Fibroblast of skin of right biceps (primary cell): ENCODE measurements at regions not wholly inside any gene's neighbourhood (a gene's known extent, or its start where the extent isn't known, plus 50 kb on each side); places are given as distances from the start of the nearest gene placed in this dataset.
"Not testable (repeated sequence)": the region's sequence is repeated elsewhere in the genome, so short reads cannot be mapped to it uniquely, and the experiment has no call there.

Experiments used
- DNase-seq: peaks from one replicate; pipeline ENCODE4 v3.0.0-alpha.2; 2013

DNA sequence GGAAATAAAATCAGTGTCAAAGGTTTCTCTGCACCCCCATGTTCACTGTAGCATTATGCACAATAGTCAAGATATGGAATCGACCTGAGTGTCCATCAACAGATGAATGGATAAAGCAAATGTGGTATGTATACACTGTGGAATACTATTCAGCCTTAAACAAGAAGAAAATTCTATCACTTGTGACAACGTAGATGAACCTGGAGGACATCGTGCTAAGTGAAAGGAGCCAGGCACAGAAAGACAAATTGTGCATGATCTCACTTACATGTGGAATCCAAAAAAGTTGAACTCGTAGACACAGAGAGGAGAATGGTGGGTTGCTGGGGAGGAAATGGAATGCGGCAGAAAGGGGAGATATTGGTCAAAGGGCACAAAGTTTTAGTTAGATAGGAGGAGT lies 136.3 kb upstream of the ESR1 start:
- no peak for DNase-seq

DNA sequence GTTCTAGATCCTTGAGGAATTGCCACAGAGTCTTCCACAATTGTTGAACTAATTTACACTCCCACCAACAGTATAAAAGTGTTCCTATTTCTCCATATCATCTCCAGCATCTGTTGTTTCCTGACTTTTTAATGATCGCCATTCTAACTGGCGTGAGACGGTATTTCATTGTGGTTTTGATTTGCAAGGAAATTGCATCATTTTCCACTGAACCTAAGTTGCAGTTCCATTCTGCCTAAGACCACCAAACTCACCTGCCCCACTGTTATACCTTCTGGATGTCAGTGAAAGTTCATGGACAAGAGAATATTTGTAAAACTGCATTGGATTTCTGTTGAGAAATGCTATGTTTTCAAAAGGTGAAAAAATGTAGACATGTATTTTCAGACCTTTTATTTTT lies 132.9 kb upstream of the ESR1 start:
- no peak for DNase-seq

DNA sequence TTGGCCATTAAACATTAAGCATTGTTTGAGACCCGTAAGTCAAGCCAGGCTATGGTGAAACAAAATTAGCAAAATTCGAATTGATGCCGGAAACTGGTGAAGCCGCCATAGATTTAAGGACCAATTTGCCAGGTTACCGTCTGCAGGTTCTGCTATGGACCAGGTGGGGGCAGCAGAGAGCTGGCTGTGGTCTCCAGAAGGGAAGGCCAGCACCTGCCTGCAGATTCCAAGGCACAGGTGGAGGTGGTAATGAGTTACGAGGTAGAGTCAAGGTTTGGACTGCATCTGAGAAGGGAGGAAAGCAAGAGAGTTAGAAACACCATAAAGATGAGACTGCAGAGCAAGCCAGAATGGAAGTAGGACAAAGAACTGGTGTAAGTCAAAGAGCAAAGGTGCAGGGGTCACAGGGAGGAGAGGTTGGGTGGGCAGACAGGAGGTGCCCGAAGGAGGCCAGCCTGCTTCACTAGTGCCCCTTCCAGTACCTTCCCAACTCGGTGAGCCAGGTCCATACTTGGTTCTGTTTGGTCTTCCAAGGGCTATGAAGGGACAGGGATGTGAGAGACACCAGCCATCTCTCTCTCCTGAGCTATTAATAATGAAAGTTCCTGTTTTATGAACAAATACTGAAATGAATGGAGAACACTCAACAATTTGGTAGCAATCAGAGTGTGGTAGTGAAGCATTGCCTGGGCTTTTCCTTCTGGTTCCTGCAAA lies 131.6 kb upstream of the ESR1 start:
- peak; percentile 12 for DNase-seq

GRCh38 chr6:151676460-151676945 lies 131.0 kb upstream of the ESR1 start:
- no peak for DNase-seq

DNA sequence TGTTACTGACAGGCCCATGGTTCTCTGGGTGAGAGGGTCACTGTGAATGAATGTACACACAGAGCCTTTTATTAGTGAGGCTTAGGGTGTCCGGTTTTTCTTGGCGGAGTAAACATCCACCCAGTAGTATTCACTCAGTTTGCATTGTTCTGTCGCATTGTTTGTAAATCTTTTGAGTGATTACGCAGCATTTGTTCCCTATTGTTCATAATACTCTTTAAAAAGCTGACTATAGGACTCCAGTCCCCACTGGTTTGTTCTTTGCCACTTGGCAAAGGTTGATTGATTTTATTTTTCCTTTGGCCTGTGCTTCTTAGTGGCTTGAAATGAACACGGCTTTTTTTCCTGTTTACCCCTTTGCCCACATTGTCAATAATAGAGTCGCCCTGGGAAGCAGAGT lies 130.1 kb upstream of the ESR1 start:
- DNase-seq: no peak

DNA sequence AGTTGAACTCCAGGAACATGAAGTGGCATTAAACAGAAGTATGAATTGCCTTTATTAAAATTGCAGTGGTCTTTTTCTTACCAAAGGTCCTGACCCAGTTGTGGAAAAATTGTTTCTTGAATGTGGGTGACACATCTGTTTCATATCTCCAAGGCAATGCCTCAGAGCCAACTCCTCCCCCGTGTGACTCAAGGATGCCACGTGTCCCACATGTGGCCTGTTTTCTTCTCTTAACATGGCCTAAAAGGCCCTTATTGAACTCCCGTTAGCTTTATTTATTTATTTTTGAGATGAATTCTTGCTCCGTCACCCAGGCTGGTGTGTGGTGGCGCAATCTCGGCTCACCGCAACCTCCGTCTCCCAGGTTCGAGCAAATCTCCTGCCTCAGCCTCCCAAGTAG lies 128.4 kb upstream of the ESR1 start:
- peak; percentile 43 for DNase-seq

GRCh38 chr6:151679941-151680340 lies 127.5 kb upstream of the ESR1 start:
- DNase-seq: no peak

DNA sequence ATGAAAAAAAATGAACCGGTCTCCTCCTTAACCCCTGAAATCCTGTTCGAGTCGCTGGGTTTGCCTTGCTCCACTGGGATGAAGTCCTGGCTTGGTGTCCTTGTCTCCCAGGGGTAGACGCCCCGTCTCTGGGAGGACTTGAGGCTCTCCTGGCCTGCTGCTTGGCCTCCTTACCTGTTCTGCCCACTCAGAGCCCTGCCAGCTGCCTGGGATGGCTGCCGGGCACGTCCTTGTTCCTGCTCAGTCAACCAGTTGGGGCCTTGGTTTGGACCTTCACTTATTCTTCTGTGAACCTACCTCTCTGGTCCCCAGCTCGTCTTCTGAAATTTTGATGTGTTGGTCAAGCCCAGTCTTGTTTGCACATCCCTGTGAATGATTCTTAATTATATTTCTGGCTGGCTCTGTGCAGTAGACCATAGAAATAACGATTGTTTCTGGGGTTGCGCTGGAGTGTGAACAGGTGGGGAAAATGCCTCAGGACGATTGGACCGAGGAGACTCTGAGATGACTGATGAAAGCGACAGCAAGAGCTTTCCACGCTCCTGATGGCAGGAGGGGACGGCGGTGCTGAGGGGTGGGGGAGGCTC lies 126.5 kb upstream of the ESR1 start:
- DNase-seq: no peak

DNA sequence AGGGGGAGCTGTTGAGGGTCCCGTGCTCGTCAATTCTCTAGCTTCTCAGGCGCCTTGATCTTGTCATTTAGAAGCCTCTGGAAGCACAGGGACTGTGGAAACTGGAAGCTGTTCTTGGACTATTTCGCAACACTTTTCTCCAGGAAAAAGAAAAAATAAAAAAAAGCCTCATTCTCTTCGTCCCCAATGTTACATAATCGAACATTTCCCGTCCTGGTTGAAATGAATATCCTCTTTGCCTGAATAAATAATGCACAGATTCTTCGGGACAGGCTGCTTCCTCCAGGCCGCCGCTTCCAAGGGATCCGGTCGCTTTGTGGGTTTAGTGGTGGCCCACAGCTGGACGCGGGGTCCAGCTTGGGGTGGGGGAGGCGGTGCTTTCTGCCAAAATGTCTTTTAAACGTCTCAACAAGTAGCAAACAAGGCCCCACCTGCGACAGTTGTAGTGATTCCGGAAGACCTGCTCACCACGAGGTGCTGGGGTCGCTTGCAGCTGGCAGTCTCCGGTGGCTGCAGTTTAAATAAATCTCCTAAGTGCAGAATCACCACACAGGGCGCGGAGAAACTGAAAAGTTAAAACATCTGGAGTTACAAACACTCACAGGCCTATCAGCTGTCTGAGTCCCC lies 125.9 kb upstream of the ESR1 start:
- peak; percentile 6 for DNase-seq

DNA sequence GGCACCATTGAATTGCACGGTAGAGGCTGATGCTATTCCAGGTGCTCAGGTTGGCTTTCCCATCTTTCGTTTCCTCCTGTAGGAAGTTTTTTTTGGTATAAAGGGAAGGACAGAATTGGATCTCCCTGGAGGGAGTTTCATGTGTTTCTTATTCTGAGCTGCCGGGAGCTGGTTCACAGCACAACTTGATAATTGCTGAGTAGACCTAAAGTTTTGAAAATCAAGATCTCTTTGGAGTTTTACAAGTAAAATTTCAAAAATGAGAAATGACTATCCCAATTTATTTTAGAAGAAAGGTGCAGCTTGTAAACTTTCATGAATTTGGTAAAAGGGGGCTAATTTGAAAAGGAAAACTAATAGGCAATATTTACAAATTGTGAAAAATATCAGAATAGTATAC lies 125.2 kb upstream of the ESR1 start:
- DNase-seq: no peak

- DNase-seq: no peak
Observed at GRCh38 chr6:151682922-151683321, 124.6 kb upstream of the ESR1 start.

DNA sequence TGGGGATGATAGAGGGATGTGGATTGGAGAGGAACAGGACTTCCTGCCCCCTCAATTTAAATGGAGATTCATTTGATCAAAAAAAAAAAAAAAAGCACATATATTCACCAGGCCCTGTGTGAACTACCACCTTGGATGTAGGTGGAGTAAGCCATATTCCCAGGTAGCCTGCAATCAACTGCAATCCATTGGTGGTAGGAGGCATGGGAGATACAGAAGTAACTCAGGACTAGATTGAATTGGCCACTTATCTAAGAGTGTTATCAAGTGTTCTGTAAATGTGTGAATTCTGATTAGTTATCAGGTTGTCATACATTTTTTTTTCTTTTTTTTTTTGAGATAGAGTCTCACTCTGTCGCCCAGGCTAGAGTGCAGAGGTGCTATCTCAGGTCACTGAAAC lies 124.1 kb upstream of the ESR1 start:
- DNase-seq: no peak

DNA sequence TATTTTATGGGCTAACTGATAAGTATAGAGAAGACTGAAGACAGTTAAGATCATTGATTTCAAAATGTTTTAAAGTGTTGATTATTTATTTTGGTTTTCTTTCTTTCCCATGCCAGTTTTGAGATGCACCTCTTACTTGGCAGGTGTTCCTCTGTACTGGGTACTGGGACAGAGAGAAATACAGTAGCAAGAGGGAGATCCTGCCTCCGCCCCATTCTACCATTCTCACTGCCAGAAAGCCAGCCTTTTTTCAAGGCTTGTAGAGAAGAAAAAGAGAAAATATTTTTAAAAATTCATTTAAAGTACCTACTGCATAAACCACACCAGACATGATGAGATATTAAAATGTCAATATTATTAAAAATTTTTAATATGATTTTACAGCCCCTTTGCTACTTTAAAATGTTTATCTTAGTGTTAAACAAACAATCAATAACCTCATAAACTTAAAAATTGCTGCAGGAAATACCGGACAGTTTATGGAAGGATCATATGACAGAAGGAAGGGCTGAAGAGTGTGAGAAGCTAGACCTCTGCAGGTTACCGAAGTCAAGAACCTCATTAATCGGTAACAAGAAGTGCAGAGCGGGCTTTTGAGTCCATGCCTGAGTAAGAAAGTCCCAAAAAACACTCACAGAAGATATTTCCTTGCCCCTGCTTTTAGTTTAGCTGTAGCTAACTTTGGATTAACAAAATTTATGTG lies 117.8 kb upstream of the ESR1 start:
- no peak for DNase-seq

GRCh38 chr6:151690303-151690702 lies 117.2 kb upstream of the ESR1 start:
- DNase-seq: no peak

- no peak for DNase-seq
Observed at GRCh38 chr6:151690768-151691562, 116.5 kb upstream of the ESR1 start.

- no peak for DNase-seq
Observed at GRCh38 chr6:151692216-151692615, 115.3 kb upstream of the ESR1 start.

DNA sequence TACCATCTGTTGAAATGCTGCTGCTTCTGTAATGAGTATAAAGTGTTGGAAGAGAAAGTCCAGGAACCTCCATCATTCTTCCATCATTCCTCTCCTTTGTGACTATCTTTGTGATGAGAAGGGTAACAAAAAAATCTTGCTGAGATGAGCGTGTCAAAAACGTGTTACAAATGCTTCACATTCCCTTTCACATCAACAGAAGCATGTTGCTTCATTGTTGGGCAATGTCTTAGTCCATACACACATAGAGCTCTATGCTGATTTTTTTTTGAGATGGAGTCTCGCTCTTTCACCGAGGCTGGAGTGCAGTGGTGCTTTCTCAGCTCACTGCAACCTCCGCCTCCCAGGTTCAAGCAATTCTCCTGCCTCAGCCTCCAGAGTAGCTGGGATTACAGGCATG lies 114.1 kb upstream of the ESR1 start:
- no peak for DNase-seq

DNA sequence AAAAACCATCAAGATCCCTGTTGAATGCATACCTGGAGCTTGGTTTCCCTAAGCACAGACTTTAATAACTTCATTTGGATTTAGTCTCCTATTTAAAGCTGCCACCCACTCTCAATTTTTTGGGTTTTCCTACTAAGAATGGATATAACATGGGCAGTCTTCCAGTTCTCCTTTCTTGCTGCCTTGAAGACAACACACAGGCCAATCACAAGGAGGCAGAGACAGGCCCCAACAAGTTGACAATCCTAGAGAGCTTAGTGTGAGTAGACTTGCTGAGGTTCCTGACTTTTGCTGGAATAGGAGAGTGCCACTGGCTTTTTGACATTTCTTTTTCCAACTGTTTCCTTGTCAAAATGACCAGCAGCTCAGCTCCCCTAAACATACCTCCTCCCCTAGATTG lies 112.3 kb upstream of the ESR1 start:
- no peak for DNase-seq

GRCh38 chr6:151696302-151696701 lies 111.2 kb upstream of the ESR1 start:
- not testable (repeated sequence) for DNase-seq

GRCh38 chr6:151698931-151699700 lies 108.4 kb upstream of the ESR1 start:
- DNase-seq: no peak

DNA sequence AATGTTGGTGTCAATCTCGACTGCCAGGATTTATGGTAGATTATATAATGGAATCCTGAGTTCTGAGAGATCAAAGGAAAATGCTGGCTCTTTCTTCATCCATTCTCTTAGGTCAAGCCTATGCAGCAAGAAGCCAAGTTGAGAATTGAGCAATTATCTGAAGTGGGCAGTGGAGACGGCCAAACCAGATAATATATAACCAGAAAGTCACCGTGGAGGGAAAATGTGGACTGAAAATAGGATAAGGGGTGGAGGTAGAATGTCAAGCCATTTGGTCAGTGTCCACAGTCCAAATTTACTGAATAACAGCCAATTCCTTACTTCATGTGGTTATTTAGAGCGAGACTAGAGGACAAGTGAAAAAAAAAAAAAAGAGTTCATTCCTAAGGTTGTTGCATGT lies 107.8 kb upstream of the ESR1 start:
- no peak for DNase-seq

DNA sequence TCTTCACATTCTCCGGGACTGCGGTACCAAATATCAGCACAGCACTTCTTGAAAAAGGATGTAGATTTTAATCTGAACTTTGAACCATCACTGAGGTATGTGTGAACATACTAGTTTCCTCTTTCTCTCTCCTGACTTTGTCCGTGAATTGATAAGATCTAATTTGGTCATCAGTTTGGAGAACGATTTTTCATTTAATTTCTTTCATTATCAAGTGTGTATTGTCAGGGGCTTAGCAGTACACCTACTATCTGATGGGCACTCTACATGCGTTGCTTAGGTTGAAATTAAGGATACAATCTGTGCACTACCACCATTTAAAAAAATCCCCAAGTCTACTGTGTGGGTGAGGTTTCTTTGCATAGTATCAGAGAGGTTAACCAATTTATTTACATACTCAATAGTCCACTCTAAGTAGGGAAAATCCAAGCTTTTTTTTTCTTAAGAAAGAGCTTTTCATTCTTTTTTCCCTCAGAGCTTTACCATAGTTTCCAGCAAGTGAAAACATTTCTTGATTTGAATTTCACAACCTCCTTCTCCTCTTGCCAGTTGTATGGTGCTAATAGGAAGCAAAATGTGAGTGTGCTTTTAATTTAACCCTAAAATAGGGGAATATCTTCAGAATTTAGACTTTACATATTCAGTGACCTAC lies 105.4 kb upstream of the ESR1 start:
- no peak for DNase-seq
